ENCODE measurements at regions not wholly inside any gene's neighbourhood (a gene's known extent, or its start where the extent isn't known, plus 50 kb on each side); places are given as distances from the start of the nearest gene placed in this dataset.

GRCh38 chr10:5288359-5288758 is 76.4 kb upstream of the UCN3 start:
- TF ChIP-seq CTCF (conservative IDR thresholded peaks at IDR 0.05; ENCODE audit: low read depth in 2 of 2) (no peak), CREB1 (CRISPR knock-in tag; IDR thresholded peaks at IDR 0.05; ENCODE audit: low read depth) (no peak), REST (IDR thresholded peaks at IDR 0.05; ENCODE audit: unreplicated experiment) (no peak), POLR2AphosphoS5 (IDR thresholded peaks at IDR 0.05; ENCODE audit: low read depth) (no peak), EZH2 (IDR thresholded peaks at IDR 0.05; ENCODE audit: low read depth, unreplicated experiment) (no peak), EZH2phosphoT487 (IDR thresholded peaks at IDR 0.05; ENCODE audit: unreplicated experiment) (no peak), JUNB (IDR thresholded peaks at IDR 0.05; ENCODE audit: unreplicated experiment) (no peak)
